ENCODE measurements at regions not wholly inside any gene's neighbourhood (a gene's known extent, or its start where the extent isn't known, plus 50 kb on each side); places are given as distances from the start of the nearest gene placed in this dataset.

GRCh38 chr1:184226100-184226487 lies 160.7 kb upstream of the C1orf21 start:
- no peak for TF ChIP-seq CTCF (conservative IDR thresholded peaks at IDR 0.05)
- no peak overlapping the region for H4K91ac ChIP-seq (ENCODE audit: insufficient read length, low read depth, low read length)
- no peak overlapping the region for H2BK20ac ChIP-seq (ENCODE audit: low read depth, low read length, poor library complexity, severe bottlenecking)
- H3K79me2 ChIP-seq (ENCODE audit: insufficient read depth, low read length) = no peaks in the 10 kb centered on the region
- no peak overlapping the region for H2BK120ac ChIP-seq (ENCODE audit: low read depth, low read length, poor library complexity, severe bottlenecking)
- H3K56ac ChIP-seq (ENCODE audit: insufficient read length, low read depth, low read length) = no peak overlapping the region
- no peak for DNase-seq
- no peak overlapping the region for H3K4ac ChIP-seq (ENCODE audit: low read depth, low read length)
- H3K4me2 ChIP-seq (ENCODE audit: insufficient read depth, insufficient read length, low read length) = no peak overlapping the region
- H2BK5ac ChIP-seq (ENCODE audit: insufficient read length, low read length) = no peak overlapping the region
- H2BK12ac ChIP-seq (ENCODE audit: insufficient read length, low read depth, low read length) = no peak overlapping the region
- H3K27ac ChIP-seq (ENCODE audit: insufficient read length, low read depth, low read length) = no peak overlapping the region
- H2AFZ ChIP-seq (ENCODE audit: low read length) = no peak overlapping the region
- no peaks in the 10 kb centered on the region for H3K9me3 ChIP-seq (ENCODE audit: control insufficient read depth, low read depth, low read length)
- H3K23me2 ChIP-seq (ENCODE audit: insufficient read length, low read depth, low read length, poor library complexity, severe bottlenecking) = no peaks in the 10 kb centered on the region
- H3K9me3 Mint-ChIP-seq = peaks cover 3% of the 10 kb centered on the region in 2 experiments; a peak in 2 of 5 replicates
- H3K14ac ChIP-seq (ENCODE audit: insufficient read depth, low read length) = no peak overlapping the region
- H3K36me3 Mint-ChIP-seq (ENCODE audit: insufficient read depth in 1 of 3, low read depth in 3 of 3) = no peaks in the 10 kb centered on the region
- H3T11ph ChIP-seq (ENCODE audit: low read length) = no peak overlapping the region
- no peak overlapping the region for H2AK5ac ChIP-seq (ENCODE audit: insufficient read length, low read length)
- no peaks in the 10 kb centered on the region for H3K79me1 ChIP-seq (ENCODE audit: insufficient read depth, low read depth, low read length, poor library complexity, severe bottlenecking)
- peaks cover 54% of the 10 kb centered on the region for H3K27me3 Mint-ChIP-seq (ENCODE audit: low read depth)
- no peak overlapping the region for H3K18ac ChIP-seq (ENCODE audit: insufficient read length, low read depth, low read length)
- peak overlapping the region in 1 of 3 experiments; percentile 52; a peak in 1 of 7 replicates for H3K27ac Mint-ChIP-seq
- H3K9ac ChIP-seq (ENCODE audit: extremely low read depth, insufficient read length, low read length) = no peak overlapping the region
- no CpG with 5 or more reads among the region's 15 CpGs for WGBS (ENCODE audit: extremely low coverage, insufficient read length, low lambda C conversion rate)
- H3K4me1 Mint-ChIP-seq = peaks cover 8 to 9% of the 10 kb centered on the region in 2 experiments
- H3K4me1 ChIP-seq (ENCODE audit: insufficient read depth, low read length) = no peaks in the 10 kb centered on the region
- peaks cover 2% of the 10 kb centered on the region; the same call in 1 of the 2 replicates for H3K27me3 ChIP-seq (ENCODE audit: insufficient read depth, low read length)
- no peak overlapping the region for H3K4me3 Mint-ChIP-seq
- no peak overlapping the region for H4K8ac ChIP-seq (replicated peaks; ENCODE audit: insufficient read length, low read depth, low read length)
- H4K20me1 ChIP-seq (ENCODE audit: control insufficient read depth, insufficient read depth, insufficient read length) = no peaks in the 10 kb centered on the region
- H2BK15ac ChIP-seq (ENCODE audit: low read depth, low read length) = no peak overlapping the region
- H3K23ac ChIP-seq (ENCODE audit: insufficient read length, low read depth, low read length) = no peak overlapping the region
- no peak overlapping the region for H4K5ac ChIP-seq (ENCODE audit: insufficient read length, low read depth, low read length)
